Kidney (tissue), 13 donors: ENCODE measurements at regions not wholly inside any gene's neighbourhood (a gene's known extent, or its start where the extent isn't known, plus 50 kb on each side); places are given as distances from the start of the nearest gene placed in this dataset.

Experiments used
- DNase-seq, 5 donors: peaks; one replicate each; pipeline ENCODE4 v3.0.0-alpha.2; 2013 to 2020
- FAIRE-seq: peaks from 2 replicates; lab custom pipeline; 2012; peaks lifted over from hg19 to GRCh38; lab: Jason Lieb, UNC
- H3K27ac ChIP-seq, 2 donors: one replicate each; pipeline ENCODE4 v1.7.0; 2013; ENCODE audit warnings: low read depth in 2 of 2, low read length in 2 of 2, inconsistent platforms in 1 of 2
- H3K27me3 ChIP-seq: one replicate; pipeline ENCODE4 v1.7.1; 2013; ENCODE audit warnings: low read length, inconsistent platforms; ENCODE audit not compliant: control insufficient read depth, insufficient read depth
- H3K36me3 ChIP-seq, 3 donors: one replicate each; pipeline versions ENCODE4 v1.7.0 to v1.7.1; 2013; ENCODE audit warnings: low read length in 3 of 3, control low read depth in 1 of 3, inconsistent platforms in 1 of 3; ENCODE audit not compliant: insufficient read depth in 3 of 3, control insufficient read depth in 2 of 3
- H3K4me1 ChIP-seq, 3 donors: one replicate each; pipeline versions ENCODE4 v1.7.0 to v1.7.1; 2013; ENCODE audit warnings: low read length in 3 of 3, inconsistent platforms in 1 of 3, low read depth in 1 of 3; ENCODE audit not compliant: control insufficient read depth in 2 of 3, insufficient read depth in 2 of 3
- H3K4me3 ChIP-seq, 3 donors: one replicate each; pipeline versions ENCODE4 v1.7.0 to v1.8.1; 2013; ENCODE audit warnings: low read length in 3 of 3, control low read depth in 1 of 3, inconsistent platforms in 1 of 3
- H3K9ac ChIP-seq, 3 donors: one replicate each; pipeline versions ENCODE4 v1.7.0 to v1.7.1; 2013; ENCODE audit warnings: low read length in 3 of 3, control low read depth in 1 of 3, inconsistent platforms in 1 of 3
- H3K9me3 ChIP-seq, 3 donors: one replicate each; pipeline versions ENCODE4 v1.7.0 to v1.7.1; 2013; ENCODE audit warnings: low read length in 3 of 3, control low read depth in 1 of 3, inconsistent platforms in 1 of 3; ENCODE audit not compliant: control insufficient read depth in 2 of 3, insufficient read depth in 1 of 3
- intact Hi-C: fragments of 100-400 bp; cut with DNase I; formaldehyde crosslinking; loops from one replicate; pipeline ENCODE4 v1.11.1; 2022
- TF ChIP-seq, protein P1 (sequence below): IDR thresholded peaks from 3 replicates; pipeline ENCODE4 v1.5.1; 2012; ENCODE audit warnings: mild to moderate bottlenecking, moderate library complexity, borderline replicate concordance; ENCODE audit not compliant: insufficient read depth; ENCODE audit errors: extremely low read depth
- donor health status: control.
- donor health status: control.
- donor health status: control.
- donor health status: control.
- donor health status: control.
- donor health status: DM: yes; HTN: yes; CAD: no.
- donor health status: Normal renal cell carcinoma (clear cell type).

DNA sequence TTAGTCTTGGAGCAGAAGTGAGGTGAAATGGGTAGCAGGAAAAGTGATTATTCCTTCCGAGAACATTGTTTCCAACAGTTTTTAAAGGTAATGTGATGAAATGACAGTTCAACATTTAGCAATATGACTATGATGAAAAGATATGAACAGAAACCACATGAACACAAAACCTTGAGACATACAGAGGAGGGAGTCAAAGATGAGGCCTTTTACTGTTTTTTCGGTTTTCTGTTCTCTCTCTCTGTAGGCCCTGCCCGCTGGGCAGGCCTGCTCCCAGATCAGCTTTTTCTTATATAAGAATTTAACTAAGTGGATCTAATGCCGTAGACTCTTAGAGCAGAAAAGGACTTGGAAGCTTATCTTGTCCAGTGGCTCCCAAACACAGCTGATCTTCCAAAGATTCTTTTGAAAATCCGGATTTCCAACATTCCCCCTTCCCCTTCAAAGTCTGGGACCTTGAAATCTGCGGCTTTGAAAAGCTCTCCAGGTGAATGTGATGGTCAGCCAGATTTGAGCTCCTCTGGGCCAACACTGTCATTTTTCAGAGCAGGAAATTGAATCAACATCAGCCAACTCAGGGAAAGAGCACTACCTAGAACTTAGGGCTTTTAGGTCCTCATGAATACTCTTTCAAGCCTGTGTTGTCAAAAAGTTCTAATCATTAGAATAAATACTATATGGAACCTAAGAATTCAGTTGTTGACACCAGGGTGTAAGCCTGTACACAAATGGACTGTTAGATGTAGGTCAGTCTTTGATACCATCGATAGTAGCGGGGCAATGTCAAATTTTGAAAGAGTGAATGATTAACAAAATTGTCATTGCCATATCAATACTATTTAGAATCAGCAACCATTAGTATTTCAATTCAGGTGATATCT is 372.7 kb downstream of the SHQ1 start:
- no peak for DNase-seq
- intact Hi-C loops = no loop called here
- Histone ChIP-seq H3K36me3 (no peaks in the 10 kb centered on the region), H3K27me3 (no peaks in the 10 kb centered on the region), H3K4me3 (no peak overlapping the region), H3K27ac (no peak overlapping the region), H3K9ac (no peak overlapping the region), H3K4me1 (no peaks in the 10 kb centered on the region), H3K9me3 (no peaks in the 10 kb centered on the region)
- FAIRE-seq = no peak
- TF ChIP-seq, protein P1, sequence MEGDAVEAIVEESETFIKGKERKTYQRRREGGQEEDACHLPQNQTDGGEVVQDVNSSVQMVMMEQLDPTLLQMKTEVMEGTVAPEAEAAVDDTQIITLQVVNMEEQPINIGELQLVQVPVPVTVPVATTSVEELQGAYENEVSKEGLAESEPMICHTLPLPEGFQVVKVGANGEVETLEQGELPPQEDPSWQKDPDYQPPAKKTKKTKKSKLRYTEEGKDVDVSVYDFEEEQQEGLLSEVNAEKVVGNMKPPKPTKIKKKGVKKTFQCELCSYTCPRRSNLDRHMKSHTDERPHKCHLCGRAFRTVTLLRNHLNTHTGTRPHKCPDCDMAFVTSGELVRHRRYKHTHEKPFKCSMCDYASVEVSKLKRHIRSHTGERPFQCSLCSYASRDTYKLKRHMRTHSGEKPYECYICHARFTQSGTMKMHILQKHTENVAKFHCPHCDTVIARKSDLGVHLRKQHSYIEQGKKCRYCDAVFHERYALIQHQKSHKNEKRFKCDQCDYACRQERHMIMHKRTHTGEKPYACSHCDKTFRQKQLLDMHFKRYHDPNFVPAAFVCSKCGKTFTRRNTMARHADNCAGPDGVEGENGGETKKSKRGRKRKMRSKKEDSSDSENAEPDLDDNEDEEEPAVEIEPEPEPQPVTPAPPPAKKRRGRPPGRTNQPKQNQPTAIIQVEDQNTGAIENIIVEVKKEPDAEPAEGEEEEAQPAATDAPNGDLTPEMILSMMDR = no peak

DNA sequence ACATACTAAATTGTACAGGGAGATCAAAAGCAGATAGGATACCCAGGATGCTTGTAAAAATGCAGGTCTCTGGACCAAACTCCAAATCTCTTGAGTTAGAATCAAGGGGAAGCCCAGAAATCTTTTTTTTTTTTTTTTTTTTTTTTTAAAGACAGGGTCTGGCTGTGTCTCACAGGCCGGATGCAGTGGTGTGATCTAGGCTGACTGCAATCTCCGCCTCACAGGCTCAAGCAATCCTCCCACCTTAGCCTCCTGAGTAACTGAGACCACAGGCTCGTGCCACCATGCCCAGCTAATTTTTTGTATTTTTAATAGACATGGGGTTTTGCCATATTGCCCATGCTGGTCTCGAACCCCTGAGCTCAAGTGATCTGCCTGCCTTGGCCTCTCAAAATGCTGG is 373.5 kb downstream of the SHQ1 start:
- FAIRE-seq (no peak), DNase-seq (no peak)
- Histone ChIP-seq H3K9ac (no peak overlapping the region), H3K36me3 (no peaks in the 10 kb centered on the region), H3K4me3 (no peak overlapping the region), H3K27me3 (no peaks in the 10 kb centered on the region), H3K27ac (no peak overlapping the region), H3K4me1 (no peaks in the 10 kb centered on the region), H3K9me3 (no peaks in the 10 kb centered on the region)
- TF ChIP-seq, protein P1 = no peak
- intact Hi-C loops = no loop called here

DNA sequence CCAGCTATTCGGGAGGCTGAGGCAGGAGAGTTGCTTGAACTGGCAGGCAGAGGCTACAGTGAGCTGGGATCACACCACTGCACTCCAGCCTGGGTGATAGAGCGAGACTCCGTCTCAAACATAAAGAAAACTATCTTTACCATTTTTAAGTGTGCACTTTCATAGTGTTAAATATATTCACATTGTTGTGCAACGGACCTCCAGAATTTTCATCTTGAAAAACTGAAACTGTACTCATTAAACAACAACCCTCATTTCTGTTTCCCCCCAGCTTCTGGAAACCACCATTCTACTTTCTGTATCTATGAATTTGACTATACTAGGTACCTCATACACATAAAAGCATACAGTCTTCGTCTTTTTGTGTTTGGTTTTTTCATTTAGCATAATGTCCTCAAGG is 375.1 kb downstream of the SHQ1 start:
- Histone ChIP-seq H3K4me3 (no peak overlapping the region), H3K36me3 (no peaks in the 10 kb centered on the region), H3K4me1 (no peaks in the 10 kb centered on the region), H3K9me3 (no peaks in the 10 kb centered on the region), H3K27ac (no peak overlapping the region), H3K9ac (no peak overlapping the region), H3K27me3 (no peaks in the 10 kb centered on the region)
- DNase-seq (no peak), FAIRE-seq (no peak)
- intact Hi-C loops = no loop called here
- TF ChIP-seq, protein P1 = no peak
